ENCODE measurements at regions not wholly inside any gene's neighbourhood (a gene's known extent, or its start where the extent isn't known, plus 50 kb on each side); places are given as distances from the start of the nearest gene placed in this dataset.

- Histone ChIP-seq H3K9ac (ENCODE audit: low read length) (no peak overlapping the region), H3K36me3 (ENCODE audit: control insufficient read depth, insufficient read depth, low read length) (no peaks in the 10 kb centered on the region)
Measured at GRCh38 chr2:239905884-239906654, 119.1 kb downstream of the NDUFA10 start.

GRCh38 chr2:239905306-239905705 lies 119.8 kb downstream of the NDUFA10 start:
- H3K9me3 ChIP-seq (ENCODE audit: control insufficient read depth, low read length) = no peaks in the 10 kb centered on the region
- no peak overlapping the region for H3K4me3 ChIP-seq (ENCODE audit: low read length)

More at GRCh38 chr2:239905884-239906654, 119.1 kb downstream of the NDUFA10 start:
- Histone ChIP-seq H3K27me3 (ENCODE audit: control insufficient read depth, insufficient read depth, low read length) (no peaks in the 10 kb centered on the region), H3K4me1 (ENCODE audit: control insufficient read depth, insufficient read depth, low read length) (no peaks in the 10 kb centered on the region), H3K9me3 (ENCODE audit: control insufficient read depth, low read length) (no peaks in the 10 kb centered on the region), H3K4me3 (ENCODE audit: low read length) (no peak overlapping the region)

GRCh38 chr2:239904496-239904895 lies 120.6 kb downstream of the NDUFA10 start:
- no peaks in the 10 kb centered on the region for H3K36me3 ChIP-seq (ENCODE audit: control insufficient read depth, insufficient read depth, low read length)

More at GRCh38 chr2:239905306-239905705, 119.8 kb downstream of the NDUFA10 start:
- Histone ChIP-seq H3K36me3 (ENCODE audit: control insufficient read depth, insufficient read depth, low read length) (no peaks in the 10 kb centered on the region), H3K9ac (ENCODE audit: low read length) (no peak overlapping the region), H3K4me1 (ENCODE audit: control insufficient read depth, insufficient read depth, low read length) (no peaks in the 10 kb centered on the region), H3K27me3 (ENCODE audit: control insufficient read depth, insufficient read depth, low read length) (no peaks in the 10 kb centered on the region)

GRCh38 chr2:239903803-239904202 lies 121.3 kb downstream of the NDUFA10 start:
- H3K9ac ChIP-seq (ENCODE audit: low read length) = no peak overlapping the region
- H3K27me3 ChIP-seq (ENCODE audit: control insufficient read depth, insufficient read depth, low read length) = no peaks in the 10 kb centered on the region
- H3K4me1 ChIP-seq (ENCODE audit: control insufficient read depth, insufficient read depth, low read length) = no peaks in the 10 kb centered on the region
- H3K9me3 ChIP-seq (ENCODE audit: control insufficient read depth, low read length) = no peaks in the 10 kb centered on the region
- no peaks in the 10 kb centered on the region for H3K36me3 ChIP-seq (ENCODE audit: control insufficient read depth, insufficient read depth, low read length)
- no peak overlapping the region for H3K4me3 ChIP-seq (ENCODE audit: low read length)

More at GRCh38 chr2:239904496-239904895, 120.6 kb downstream of the NDUFA10 start:
- no peaks in the 10 kb centered on the region for H3K9me3 ChIP-seq (ENCODE audit: control insufficient read depth, low read length)
- no peak overlapping the region for H3K4me3 ChIP-seq (ENCODE audit: low read length)
- H3K9ac ChIP-seq (ENCODE audit: low read length) = no peak overlapping the region
- H3K27me3 ChIP-seq (ENCODE audit: control insufficient read depth, insufficient read depth, low read length) = no peaks in the 10 kb centered on the region
- H3K4me1 ChIP-seq (ENCODE audit: control insufficient read depth, insufficient read depth, low read length) = no peaks in the 10 kb centered on the region

- Histone ChIP-seq H3K9ac (ENCODE audit: low read length) (no peak overlapping the region), H3K4me3 (ENCODE audit: low read length) (no peak overlapping the region), H3K27me3 (ENCODE audit: control insufficient read depth, insufficient read depth, low read length) (no peaks in the 10 kb centered on the region), H3K4me1 (ENCODE audit: control insufficient read depth, insufficient read depth, low read length) (no peaks in the 10 kb centered on the region), H3K9me3 (ENCODE audit: control insufficient read depth, low read length) (no peaks in the 10 kb centered on the region), H3K36me3 (ENCODE audit: control insufficient read depth, insufficient read depth, low read length) (no peaks in the 10 kb centered on the region)
Measured at GRCh38 chr2:239903210-239903609, 121.9 kb downstream of the NDUFA10 start.

- H3K36me3 ChIP-seq (ENCODE audit: control insufficient read depth, insufficient read depth, low read length) = no peaks in the 10 kb centered on the region
- no peak overlapping the region for H3K4me3 ChIP-seq (ENCODE audit: low read length)
- H3K4me1 ChIP-seq (ENCODE audit: control insufficient read depth, insufficient read depth, low read length) = no peaks in the 10 kb centered on the region
- no peaks in the 10 kb centered on the region for H3K27me3 ChIP-seq (ENCODE audit: control insufficient read depth, insufficient read depth, low read length)
- H3K9ac ChIP-seq (ENCODE audit: low read length) = no peak overlapping the region
- no peaks in the 10 kb centered on the region for H3K9me3 ChIP-seq (ENCODE audit: control insufficient read depth, low read length)
Measured at GRCh38 chr2:239902749-239903201, 122.4 kb downstream of the NDUFA10 start.

GRCh38 chr2:239898292-239898925 lies 126.7 kb downstream of the NDUFA10 start:
- no peaks in the 10 kb centered on the region for H3K4me1 ChIP-seq (ENCODE audit: control insufficient read depth, insufficient read depth, low read length)
- H3K9ac ChIP-seq (ENCODE audit: low read length) = no peak overlapping the region
- no peaks in the 10 kb centered on the region for H3K9me3 ChIP-seq (ENCODE audit: control insufficient read depth, low read length)
- no peak overlapping the region for H3K4me3 ChIP-seq (ENCODE audit: low read length)
- H3K27me3 ChIP-seq (ENCODE audit: control insufficient read depth, insufficient read depth, low read length) = no peaks in the 10 kb centered on the region
- H3K36me3 ChIP-seq (ENCODE audit: control insufficient read depth, insufficient read depth, low read length) = no peaks in the 10 kb centered on the region

- Histone ChIP-seq H3K27me3 (ENCODE audit: control insufficient read depth, insufficient read depth, low read length) (no peaks in the 10 kb centered on the region), H3K36me3 (ENCODE audit: control insufficient read depth, insufficient read depth, low read length) (no peaks in the 10 kb centered on the region), H3K9me3 (ENCODE audit: control insufficient read depth, low read length) (no peaks in the 10 kb centered on the region), H3K9ac (ENCODE audit: low read length) (no peak overlapping the region), H3K4me1 (ENCODE audit: control insufficient read depth, insufficient read depth, low read length) (no peaks in the 10 kb centered on the region), H3K4me3 (ENCODE audit: low read length) (no peak overlapping the region)
Measured at GRCh38 chr2:239897596-239898235, 127.4 kb downstream of the NDUFA10 start.

GRCh38 chr2:239896075-239896474 lies 129.1 kb downstream of the NDUFA10 start:
- Histone ChIP-seq H3K9ac (ENCODE audit: low read length) (no peak overlapping the region), H3K27me3 (ENCODE audit: control insufficient read depth, insufficient read depth, low read length) (no peaks in the 10 kb centered on the region), H3K4me3 (ENCODE audit: low read length) (no peak overlapping the region), H3K36me3 (ENCODE audit: control insufficient read depth, insufficient read depth, low read length) (no peaks in the 10 kb centered on the region), H3K9me3 (ENCODE audit: control insufficient read depth, low read length) (no peaks in the 10 kb centered on the region), H3K4me1 (ENCODE audit: control insufficient read depth, insufficient read depth, low read length) (no peaks in the 10 kb centered on the region)

GRCh38 chr2:239895669-239896068 lies 129.5 kb downstream of the NDUFA10 start:
- Histone ChIP-seq H3K27me3 (ENCODE audit: control insufficient read depth, insufficient read depth, low read length) (no peaks in the 10 kb centered on the region), H3K4me1 (ENCODE audit: control insufficient read depth, insufficient read depth, low read length) (no peaks in the 10 kb centered on the region), H3K4me3 (ENCODE audit: low read length) (no peak overlapping the region), H3K9me3 (ENCODE audit: control insufficient read depth, low read length) (no peaks in the 10 kb centered on the region), H3K9ac (ENCODE audit: low read length) (no peak overlapping the region), H3K36me3 (ENCODE audit: control insufficient read depth, insufficient read depth, low read length) (no peaks in the 10 kb centered on the region)

- Histone ChIP-seq H3K9ac (ENCODE audit: low read length) (no peak overlapping the region), H3K4me1 (ENCODE audit: control insufficient read depth, insufficient read depth, low read length) (no peaks in the 10 kb centered on the region), H3K27me3 (ENCODE audit: control insufficient read depth, insufficient read depth, low read length) (no peaks in the 10 kb centered on the region)
Measured at GRCh38 chr2:239895116-239895515, 130.0 kb downstream of the NDUFA10 start.

GRCh38 chr2:239894276-239894675 lies 130.9 kb downstream of the NDUFA10 start:
- H3K9ac ChIP-seq (ENCODE audit: low read length) = no peak overlapping the region
- H3K9me3 ChIP-seq (ENCODE audit: control insufficient read depth, low read length) = no peaks in the 10 kb centered on the region
- no peaks in the 10 kb centered on the region for H3K36me3 ChIP-seq (ENCODE audit: control insufficient read depth, insufficient read depth, low read length)
- no peaks in the 10 kb centered on the region for H3K27me3 ChIP-seq (ENCODE audit: control insufficient read depth, insufficient read depth, low read length)
- H3K4me3 ChIP-seq (ENCODE audit: low read length) = no peak overlapping the region
- no peaks in the 10 kb centered on the region for H3K4me1 ChIP-seq (ENCODE audit: control insufficient read depth, insufficient read depth, low read length)

More at GRCh38 chr2:239895116-239895515, 130.0 kb downstream of the NDUFA10 start:
- Histone ChIP-seq H3K9me3 (ENCODE audit: control insufficient read depth, low read length) (no peaks in the 10 kb centered on the region), H3K36me3 (ENCODE audit: control insufficient read depth, insufficient read depth, low read length) (no peaks in the 10 kb centered on the region), H3K4me3 (ENCODE audit: low read length) (no peak overlapping the region)
